ENCODE measurements at regions not wholly inside any gene's neighbourhood (a gene's known extent, or its start where the extent isn't known, plus 50 kb on each side); places are given as distances from the start of the nearest gene placed in this dataset.

GRCh38 chr9:119934497-119934896 lies 565.3 kb upstream of the BRINP1 start:
- intact Hi-C loops (cut with micrococcal nuclease; ENCODE audit: unreplicated experiment) = no loop called here
- Histone ChIP-seq H3K9me3 (ENCODE audit: low read depth, low read length, poor library complexity, severe bottlenecking) (no peaks in the 10 kb centered on the region), H3K4me3 (ENCODE audit: low read depth, low read length, poor library complexity, severe bottlenecking) (no peak overlapping the region), H3K4me1 (ENCODE audit: insufficient read depth, low read length, poor library complexity, severe bottlenecking) (no peaks in the 10 kb centered on the region), H3K36me3 (ENCODE audit: insufficient read depth, low read length, poor library complexity, severe bottlenecking) (no peaks in the 10 kb centered on the region), H3K27ac (ENCODE audit: low read depth, low read length, poor library complexity, severe bottlenecking) (no peak overlapping the region), H3K27me3 (replicated peaks; ENCODE audit: insufficient read depth, low read depth, low read length, poor library complexity) (no peaks in the 10 kb centered on the region)
- no TSS peak for BruUV-seq (replicated peaks)
- ChIA-PET CTCF (no interaction called here), POLR2A (ENCODE audit: low non-redundant PET) (no interaction called here)
- no peak for TF ChIP-seq EZH2 (IDR thresholded peaks at IDR 0.05; ENCODE audit: borderline replicate concordance, low read depth, low read length, poor library complexity, severe bottlenecking)
- no peak for TF ChIP-seq CTCF (conservative IDR thresholded peaks at IDR 0.05; ENCODE audit: low read depth, low read length)
- DNase-seq (ENCODE audit: low spot score) = no peak

GRCh38 chr9:119933191-119933590 lies 564.0 kb upstream of the BRINP1 start:
- H3K4me1 ChIP-seq (ENCODE audit: insufficient read depth, low read length, poor library complexity, severe bottlenecking) = no peaks in the 10 kb centered on the region
- no peak for DNase-seq (ENCODE audit: low spot score)
- ChIA-PET CTCF (no interaction called here), POLR2A (ENCODE audit: low non-redundant PET) (no interaction called here)
- H3K36me3 ChIP-seq (ENCODE audit: insufficient read depth, low read length, poor library complexity, severe bottlenecking) = no peaks in the 10 kb centered on the region
- intact Hi-C loops (cut with micrococcal nuclease; ENCODE audit: unreplicated experiment) = no loop called here
- no TSS peak for BruUV-seq (replicated peaks)
- TF ChIP-seq CTCF (conservative IDR thresholded peaks at IDR 0.05; ENCODE audit: low read depth, low read length) (no peak), EZH2 (IDR thresholded peaks at IDR 0.05; ENCODE audit: borderline replicate concordance, low read depth, low read length, poor library complexity, severe bottlenecking) (no peak)
- no peak overlapping the region for H3K4me3 ChIP-seq (ENCODE audit: low read depth, low read length, poor library complexity, severe bottlenecking)
- H3K27me3 ChIP-seq (replicated peaks; ENCODE audit: insufficient read depth, low read depth, low read length, poor library complexity) = peaks cover 10% of the 10 kb centered on the region
- H3K9me3 ChIP-seq (ENCODE audit: low read depth, low read length, poor library complexity, severe bottlenecking) = no peaks in the 10 kb centered on the region
- no peak overlapping the region for H3K27ac ChIP-seq (ENCODE audit: low read depth, low read length, poor library complexity, severe bottlenecking)

GRCh38 chr9:119924736-119925135 lies 555.5 kb upstream of the BRINP1 start:
- POLR2A ChIA-PET (ENCODE audit: low non-redundant PET) = no interaction called here
- Histone ChIP-seq H3K27me3 (replicated peaks; ENCODE audit: insufficient read depth, low read depth, low read length, poor library complexity) (peaks cover 33% of the 10 kb centered on the region), H3K4me1 (ENCODE audit: insufficient read depth, low read length, poor library complexity, severe bottlenecking) (no peaks in the 10 kb centered on the region), H3K9me3 (ENCODE audit: low read depth, low read length, poor library complexity, severe bottlenecking) (no peaks in the 10 kb centered on the region), H3K36me3 (ENCODE audit: insufficient read depth, low read length, poor library complexity, severe bottlenecking) (no peaks in the 10 kb centered on the region), H3K4me3 (ENCODE audit: low read depth, low read length, poor library complexity, severe bottlenecking) (no peak overlapping the region), H3K27ac (ENCODE audit: low read depth, low read length, poor library complexity, severe bottlenecking) (no peak overlapping the region)
- BruUV-seq (replicated peaks) = no TSS peak
- CTCF ChIA-PET = no interaction called here
- intact Hi-C loops (cut with micrococcal nuclease; ENCODE audit: unreplicated experiment) = no loop called here
- DNase-seq (ENCODE audit: low spot score) = no peak
- no peak for TF ChIP-seq EZH2 (IDR thresholded peaks at IDR 0.05; ENCODE audit: borderline replicate concordance, low read depth, low read length, poor library complexity, severe bottlenecking)
- no peak for TF ChIP-seq CTCF (conservative IDR thresholded peaks at IDR 0.05; ENCODE audit: low read depth, low read length)
